IMR-90 (cell line): ENCODE measurements at regions not wholly inside any gene's neighbourhood (a gene's known extent, or its start where the extent isn't known, plus 50 kb on each side); places are given as distances from the start of the nearest gene placed in this dataset.

Source experiments
- ATAC-seq: fragments of 200-7000 bp; cut with Tn5 transposase; 2 replicates; pipeline ENCODE4 v1.9.1; 2020; ENCODE audit warnings: low read depth, mild to moderate bottlenecking, moderate library complexity
- BruUV-seq: library from RNA; stranded (reverse); fragments of 400-500 nt; replicated peaks from 2 replicates; lab custom pipeline; 2021; lab: Mats Ljungman, UMichigan
- CTCF ChIA-PET: fragments of 300-600 bp; formaldehyde crosslinking; extraction: SDS; loops from one replicate; lab custom pipeline; 2021; ENCODE audit warnings: antibody characterized with exemption; lab: Yijun Ruan, JAX
- POLR2A ChIA-PET: fragments of 300-600 bp; sonication (Branson Sonifier 250); formaldehyde crosslinking; loops from one replicate; lab custom pipeline; 2022; ENCODE audit warnings: antibody characterized with exemption; ENCODE audit not compliant: unreplicated experiment; lab: Charles Lee
- DNase-seq: peaks from one replicate; pipeline ENCODE4 v3.0.0; 2013
- H2AFZ ChIP-seq: replicated peaks from 2 replicates; pipeline ENCODE3; 2013; ENCODE audit warnings: low read length, mild to moderate bottlenecking; ENCODE audit not compliant: poor library complexity
- H2AK5ac ChIP-seq: 2 replicates; pipeline ENCODE4 v1.6.1; 2013; ENCODE audit warnings: low read depth, low read length, inconsistent platforms
- H2AK9ac ChIP-seq: replicated peaks from 2 replicates; pipeline ENCODE3; 2013; ENCODE audit warnings: mild to moderate bottlenecking, low read depth, low read length, moderate library complexity; ENCODE audit not compliant: poor library complexity
- H2BK120ac ChIP-seq: 2 replicates; pipeline ENCODE4 v1.6.1; 2013; ENCODE audit warnings: low read depth, low read length, inconsistent platforms
- H2BK15ac ChIP-seq: 3 replicates; pipeline ENCODE4 v1.6.1; 2013; ENCODE audit warnings: low read depth, low read length, inconsistent platforms
- H2BK20ac ChIP-seq: 2 replicates; pipeline ENCODE4 v1.6.1; 2013; ENCODE audit warnings: low read depth, mild to moderate bottlenecking, inconsistent platforms, low read length, moderate library complexity
- H2BK5ac ChIP-seq: 2 replicates; pipeline ENCODE4 v1.6.1; 2013; ENCODE audit warnings: mild to moderate bottlenecking, low read depth, low read length, inconsistent platforms; ENCODE audit not compliant: poor library complexity, severe bottlenecking
- H3K14ac ChIP-seq: replicated peaks from 2 replicates; pipeline ENCODE4 v1.6.1; 2013; ENCODE audit warnings: low read depth, low read length, inconsistent platforms
- H3K18ac ChIP-seq: 2 replicates; pipeline ENCODE4 v1.6.1; 2013; ENCODE audit warnings: low read depth, low read length, control low read depth
- H3K23ac ChIP-seq: 2 replicates; pipeline ENCODE4 v1.6.1; 2013; ENCODE audit warnings: low read depth, low read length, inconsistent platforms
- H3K27ac ChIP-seq: 2 replicates; pipeline ENCODE4 v1.5.1; 2013; ENCODE audit warnings: mild to moderate bottlenecking, control low read depth, low read length; ENCODE audit not compliant: insufficient read depth
- H3K27me3 ChIP-seq: 2 replicates; pipeline ENCODE4 v1.6.1; 2013; ENCODE audit warnings: low read length; ENCODE audit not compliant: control insufficient read depth, insufficient read depth
- H3K36me3 ChIP-seq: 2 replicates; pipeline ENCODE4 v1.6.1; 2013; ENCODE audit warnings: low read length, mixed read lengths; ENCODE audit not compliant: control insufficient read depth, insufficient read depth
- H3K4ac ChIP-seq: 2 replicates; pipeline ENCODE4 v1.6.1; 2013; ENCODE audit warnings: low read depth, low read length, inconsistent platforms
- H3K4me1 ChIP-seq: 2 replicates; pipeline ENCODE4 v1.6.1; 2013; ENCODE audit warnings: low read length, mixed read lengths; ENCODE audit not compliant: control insufficient read depth, insufficient read depth
- H3K4me2 ChIP-seq: 2 replicates; pipeline ENCODE4 v1.6.1; 2013; ENCODE audit warnings: low read depth, mild to moderate bottlenecking, control low read depth, low read length, moderate library complexity
- H3K4me3 ChIP-seq: 2 replicates; pipeline ENCODE4 v1.5.1; 2013; ENCODE audit warnings: low read depth, mild to moderate bottlenecking, control low read depth, low read length, moderate library complexity; ENCODE audit not compliant: insufficient read depth
- H3K56ac ChIP-seq: 2 replicates; pipeline ENCODE4 v1.6.1; 2013; ENCODE audit warnings: low read length, inconsistent platforms; ENCODE audit not compliant: insufficient read depth; ENCODE audit errors: extremely low read depth
- H3K79me1 ChIP-seq, 2 experiments: 2 replicates each; pipeline ENCODE4 v1.6.1; 2013; ENCODE audit warnings: low read length in 2 of 2, inconsistent platforms in 1 of 2, low read depth in 1 of 2
- H3K9ac ChIP-seq: 2 replicates; pipeline ENCODE4 v1.6.1; 2013; ENCODE audit warnings: low read depth, low read length, control low read depth
- H3K9me1 ChIP-seq: 2 replicates; pipeline ENCODE4 v1.6.1; 2013; ENCODE audit warnings: low read length, inconsistent platforms; ENCODE audit not compliant: insufficient read depth
- H3K9me3 ChIP-seq: 2 replicates; pipeline ENCODE4 v1.6.1; 2013; ENCODE audit warnings: low read length; ENCODE audit not compliant: control insufficient read depth, insufficient read depth
- H4K20me1 ChIP-seq: 2 replicates; pipeline ENCODE4 v1.6.1; 2013; ENCODE audit warnings: low read length, inconsistent platforms; ENCODE audit not compliant: insufficient read depth
- H4K5ac ChIP-seq: 2 replicates; pipeline ENCODE4 v1.6.1; 2013; ENCODE audit warnings: mild to moderate bottlenecking, low read depth, low read length, control low read depth
- H4K8ac ChIP-seq, 2 experiments: 2 replicates each; pipeline ENCODE4 v1.6.1; 2013; ENCODE audit warnings: low read depth in 2 of 2, low read length in 2 of 2, control low read depth in 1 of 2, inconsistent platforms in 1 of 2
- H4K91ac ChIP-seq: 2 replicates; pipeline ENCODE4 v1.6.1; 2013; ENCODE audit warnings: low read depth, low read length, inconsistent platforms; ENCODE audit not compliant: insufficient read depth
- BHLHE40 ChIP-seq: fragments of 150-350 bp; IDR thresholded peaks from 2 replicates; pipeline ENCODE4 v1.6.1; 2016; ENCODE audit warnings: mild to moderate bottlenecking, low read depth, low read length
- CEBPB ChIP-seq: IDR thresholded peaks from 2 replicates; pipeline ENCODE4 v1.6.1; 2012; ENCODE audit warnings: low read depth, low read length, improper control_type of control experiment
- CHD1 ChIP-seq: IDR thresholded peaks from 2 replicates; pipeline ENCODE4 v1.6.1; 2012; ENCODE audit warnings: low read depth, low read length, improper control_type of control experiment
- FOS ChIP-seq: fragments of 150-350 bp; IDR thresholded peaks from 2 replicates; pipeline ENCODE4 v1.6.1; 2016; ENCODE audit warnings: low read depth, low read length
- MAFK ChIP-seq: IDR thresholded peaks from 2 replicates; pipeline ENCODE4 v1.6.1; 2012; ENCODE audit warnings: low read depth, low read length, improper control_type of control experiment
- MAZ ChIP-seq: IDR thresholded peaks from 2 replicates; pipeline ENCODE4 v1.6.1; 2012; ENCODE audit warnings: low read depth, mild to moderate bottlenecking, low read length, improper control_type of control experiment, moderate library complexity, borderline replicate concordance
- MXI1 ChIP-seq: IDR thresholded peaks from 2 replicates; pipeline ENCODE4 v1.6.1; 2012; ENCODE audit warnings: low read depth, mild to moderate bottlenecking, low read length, moderate library complexity, borderline replicate concordance
- NFE2L2 ChIP-seq: fragments of 150-350 bp; IDR thresholded peaks from 2 replicates; pipeline ENCODE4 v1.6.1; 2016; ENCODE audit warnings: low read depth, mild to moderate bottlenecking, low read length
- POLR2A ChIP-seq: IDR thresholded peaks from 2 replicates; pipeline ENCODE4 v1.6.1; 2012; ENCODE audit warnings: mild to moderate bottlenecking, low read depth, low read length
- RAD21 ChIP-seq: IDR thresholded peaks from 2 replicates; pipeline ENCODE4 v1.6.1; 2012; ENCODE audit warnings: low read length, improper control_type of control experiment
- RCOR1 ChIP-seq: IDR thresholded peaks from 2 replicates; pipeline ENCODE4 v1.6.1; 2012; ENCODE audit warnings: mild to moderate bottlenecking, low read length, improper control_type of control experiment; ENCODE audit not compliant: insufficient replicate concordance
- RFX5 ChIP-seq: IDR thresholded peaks from 2 replicates; pipeline ENCODE4 v1.8.0; 2012; ENCODE audit warnings: low read depth, mild to moderate bottlenecking, low read length, moderate library complexity
- SMC3 ChIP-seq: fragments of 150-350 bp; IDR thresholded peaks from 2 replicates; pipeline ENCODE4 v1.6.1; 2016; ENCODE audit warnings: low read depth, mild to moderate bottlenecking, antibody characterized with exemption, low read length, moderate library complexity
- WGBS, 2 experiments: methylation state at CpG; one replicate each; pipeline versions ENCODE4 v1.1.5 to v1.1.7; 2013; ENCODE audit warnings: missing lambda C conversion rate in 2 of 2; ENCODE audit not compliant: insufficient read length in 1 of 2; ENCODE audit errors: extremely low coverage in 2 of 2; 5-methylcytosine and 5-hydroxymethylcytosine counted together
- dilution Hi-C: fragments of 300-500 bp; cut with HindIII; formaldehyde crosslinking; loops from one replicate; pipeline ENCODE4 v1.14.3; 2018; ENCODE audit warnings: low sequenced_read_pairs; ENCODE audit not compliant: unreplicated experiment
- in situ Hi-C: fragments of 300-500 bp; cut with MboI; formaldehyde crosslinking; loops from 3 replicates; pipeline ENCODE4 v1.14.3; 2019; ENCODE audit warnings: low sequenced_read_pairs, inconsistent platforms, mixed read lengths
- intact Hi-C: fragments of 100-400 bp; cut with micrococcal nuclease; formaldehyde crosslinking; loops from 2 replicates; pipeline ENCODE4 v1.10.0; 2022
- TF ChIP-seq, protein P1 (sequence below): conservative IDR thresholded peaks from 2 replicates; pipeline ENCODE4 v1.5.1; 2012; ENCODE audit warnings: mild to moderate bottlenecking, low read depth, low read length, improper control_type of control experiment
- TF ChIP-seq, protein P2 (sequence below): fragments of 150-350 bp; IDR thresholded peaks from 2 replicates; pipeline ENCODE4 v1.6.1; 2016; ENCODE audit warnings: low read depth, mild to moderate bottlenecking, low read length, moderate library complexity, borderline replicate concordance

DNA sequence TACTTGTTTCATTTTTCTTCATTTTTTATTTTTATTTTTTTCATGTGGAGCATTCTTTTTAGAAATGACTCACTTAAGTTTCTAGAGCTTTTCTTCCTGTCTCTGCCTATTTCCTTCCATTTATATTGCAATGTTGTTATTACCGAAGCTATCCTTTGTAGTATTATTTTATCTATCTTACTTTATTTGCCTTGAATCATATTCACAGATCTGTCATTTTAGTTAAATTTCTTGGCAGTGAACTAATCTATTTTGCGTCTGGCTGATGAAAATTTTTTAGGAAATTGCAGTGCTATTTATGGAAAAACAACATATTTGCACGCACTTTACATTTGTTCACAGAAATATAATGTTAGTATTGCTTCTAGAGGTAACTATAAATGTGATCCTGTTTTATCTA lies 956.9 kb upstream of the SLC39A10 start:
- Histone ChIP-seq H2AFZ (no peak overlapping the region), H2BK120ac (no peak overlapping the region), H3K56ac (no peak overlapping the region), H2BK5ac (no peak overlapping the region), H3K36me3 (no peaks in the 10 kb centered on the region), H3K23ac (no peak overlapping the region), H4K91ac (no peak overlapping the region), H2AK5ac (no peak overlapping the region), H3K27ac (no peak overlapping the region), H3K27me3 (no peaks in the 10 kb centered on the region), H3K18ac (no peak overlapping the region), H3K9me1 (no peaks in the 10 kb centered on the region), H3K4ac (no peak overlapping the region), H4K8ac (no peak overlapping the region), H3K9ac (no peak overlapping the region), H3K4me2 (no peak overlapping the region), H3K4me3 (no peak overlapping the region), H2BK20ac (no peak overlapping the region), H3K14ac (no peak overlapping the region), H4K5ac (no peak overlapping the region), H2BK15ac (no peak overlapping the region), H3K4me1 (no peaks in the 10 kb centered on the region), H3K79me1 (no peaks in the 10 kb centered on the region), H4K20me1 (no peaks in the 10 kb centered on the region), H2AK9ac (no peak overlapping the region), H3K9me3 (no peaks in the 10 kb centered on the region)
- in situ Hi-C loops (no loop called here), dilution Hi-C loops (no loop called here), intact Hi-C loops (no loop called here)
- no CpG with 5 or more reads among the region's 3 CpGs for WGBS, 2 experiments
- DNase-seq, result no peak
- CTCF ChIA-PET, result no interaction called here
- POLR2A ChIA-PET, result no interaction called here
- no TSS peak for BruUV-seq
- ATAC-seq, result no peak
- TF ChIP-seq SMC3 (no peak), FOS (no peak), MXI1 (no peak), RAD21 (no peak), BHLHE40 (no peak), CHD1 (no peak), POLR2A (no peak), MAFK (no peak), RFX5 (no peak), CEBPB (no peak), MAZ (no peak), RCOR1 (no peak), NFE2L2 (no peak)
- TF ChIP-seq, protein P1, sequence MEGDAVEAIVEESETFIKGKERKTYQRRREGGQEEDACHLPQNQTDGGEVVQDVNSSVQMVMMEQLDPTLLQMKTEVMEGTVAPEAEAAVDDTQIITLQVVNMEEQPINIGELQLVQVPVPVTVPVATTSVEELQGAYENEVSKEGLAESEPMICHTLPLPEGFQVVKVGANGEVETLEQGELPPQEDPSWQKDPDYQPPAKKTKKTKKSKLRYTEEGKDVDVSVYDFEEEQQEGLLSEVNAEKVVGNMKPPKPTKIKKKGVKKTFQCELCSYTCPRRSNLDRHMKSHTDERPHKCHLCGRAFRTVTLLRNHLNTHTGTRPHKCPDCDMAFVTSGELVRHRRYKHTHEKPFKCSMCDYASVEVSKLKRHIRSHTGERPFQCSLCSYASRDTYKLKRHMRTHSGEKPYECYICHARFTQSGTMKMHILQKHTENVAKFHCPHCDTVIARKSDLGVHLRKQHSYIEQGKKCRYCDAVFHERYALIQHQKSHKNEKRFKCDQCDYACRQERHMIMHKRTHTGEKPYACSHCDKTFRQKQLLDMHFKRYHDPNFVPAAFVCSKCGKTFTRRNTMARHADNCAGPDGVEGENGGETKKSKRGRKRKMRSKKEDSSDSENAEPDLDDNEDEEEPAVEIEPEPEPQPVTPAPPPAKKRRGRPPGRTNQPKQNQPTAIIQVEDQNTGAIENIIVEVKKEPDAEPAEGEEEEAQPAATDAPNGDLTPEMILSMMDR, result no peak
- TF ChIP-seq, protein P2, sequence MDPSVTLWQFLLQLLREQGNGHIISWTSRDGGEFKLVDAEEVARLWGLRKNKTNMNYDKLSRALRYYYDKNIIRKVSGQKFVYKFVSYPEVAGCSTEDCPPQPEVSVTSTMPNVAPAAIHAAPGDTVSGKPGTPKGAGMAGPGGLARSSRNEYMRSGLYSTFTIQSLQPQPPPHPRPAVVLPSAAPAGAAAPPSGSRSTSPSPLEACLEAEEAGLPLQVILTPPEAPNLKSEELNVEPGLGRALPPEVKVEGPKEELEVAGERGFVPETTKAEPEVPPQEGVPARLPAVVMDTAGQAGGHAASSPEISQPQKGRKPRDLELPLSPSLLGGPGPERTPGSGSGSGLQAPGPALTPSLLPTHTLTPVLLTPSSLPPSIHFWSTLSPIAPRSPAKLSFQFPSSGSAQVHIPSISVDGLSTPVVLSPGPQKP, result no peak
